ENCODE measurements at regions not wholly inside any gene's neighbourhood (a gene's known extent, or its start where the extent isn't known, plus 50 kb on each side); places are given as distances from the start of the nearest gene placed in this dataset.
"Not testable (repeated sequence)": the region's sequence is repeated elsewhere in the genome, so short reads cannot be mapped to it uniquely, and the experiment has no call there.

GRCh38 chr2:238600506-238601432 lies 174.0 kb downstream of the ASB1 start:
- DNase-seq: no peak

GRCh38 chr2:238601433-238602222 lies 174.9 kb downstream of the ASB1 start:
- DNase-seq: no peak

- no peak for DNase-seq
Observed at GRCh38 chr2:238602223-238602960, 175.7 kb downstream of the ASB1 start.

GRCh38 chr2:238603596-238603995 lies 176.9 kb downstream of the ASB1 start:
- DNase-seq: no peak

- DNase-seq: no peak
Observed at GRCh38 chr2:238606311-238606710, 179.6 kb downstream of the ASB1 start.

GRCh38 chr2:238613610-238614009 lies 186.9 kb downstream of the ASB1 start:
- no peak for DNase-seq

- no peak for DNase-seq
Observed at GRCh38 chr2:238614376-238614775, 187.6 kb downstream of the ASB1 start.

- no peak for DNase-seq
Observed at GRCh38 chr2:238615187-238615586, 188.5 kb downstream of the ASB1 start.

GRCh38 chr2:238616681-238617080 lies 190.0 kb downstream of the ASB1 start:
- DNase-seq: no peak

- DNase-seq: not testable (repeated sequence)
Observed at GRCh38 chr2:238618494-238619283, 192.0 kb downstream of the ASB1 start.

GRCh38 chr2:238627899-238628298 lies 201.2 kb downstream of the ASB1 start:
- DNase-seq: no peak

GRCh38 chr2:238629064-238629463 lies 202.3 kb downstream of the ASB1 start:
- DNase-seq: no peak

GRCh38 chr2:238631491-238632180 lies 204.9 kb downstream of the ASB1 start:
- no peak for DNase-seq

- DNase-seq: no peak
Observed at GRCh38 chr2:238632181-238633060, 205.7 kb downstream of the ASB1 start.

- no peak for DNase-seq
Observed at GRCh38 chr2:238633426-238634328, 206.9 kb downstream of the ASB1 start.

- DNase-seq: no peak
Observed at GRCh38 chr2:238634701-238635357, 208.1 kb downstream of the ASB1 start.

GRCh38 chr2:238635647-238636051 lies 208.9 kb downstream of the ASB1 start:
- no peak for DNase-seq

GRCh38 chr2:238636269-238637073 lies 209.7 kb downstream of the ASB1 start:
- no peak for DNase-seq

All from stimulated activated CD8-positive, alpha-beta memory T cell treated with anti-CD3 and anti-CD28 coated beads, Interleukin-4, amount 100 ng/mL, for 48 hours (primary cell).